ENCODE measurements at regions not wholly inside any gene's neighbourhood (a gene's known extent, or its start where the extent isn't known, plus 50 kb on each side); places are given as distances from the start of the nearest gene placed in this dataset.

DNA sequence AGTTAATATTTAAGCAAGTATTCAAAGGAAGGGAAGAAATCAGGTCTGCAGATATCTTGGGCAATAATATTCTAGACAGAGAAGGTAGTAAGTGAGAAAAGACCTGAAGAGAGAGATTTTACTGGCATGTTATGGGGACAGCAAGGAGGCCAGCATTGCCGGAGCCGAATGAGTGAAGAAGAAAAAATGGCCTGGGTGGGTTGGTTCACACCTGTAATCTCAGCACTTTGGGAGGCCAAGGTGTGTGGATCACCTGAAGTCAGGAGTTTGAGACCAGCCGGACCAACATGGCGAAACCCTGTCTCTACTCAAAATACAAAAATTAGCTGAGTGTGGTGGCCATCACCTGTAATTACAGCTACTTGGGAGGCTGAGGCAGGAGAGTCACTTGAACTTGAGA is 164.7 kb downstream of the VGLL3 start:
- no peak for DNase-seq (ENCODE audit: low read depth)

GRCh38 chr3:86815880-86816279 is 175.1 kb downstream of the VGLL3 start:
- TF ChIP-seq, protein P1, sequence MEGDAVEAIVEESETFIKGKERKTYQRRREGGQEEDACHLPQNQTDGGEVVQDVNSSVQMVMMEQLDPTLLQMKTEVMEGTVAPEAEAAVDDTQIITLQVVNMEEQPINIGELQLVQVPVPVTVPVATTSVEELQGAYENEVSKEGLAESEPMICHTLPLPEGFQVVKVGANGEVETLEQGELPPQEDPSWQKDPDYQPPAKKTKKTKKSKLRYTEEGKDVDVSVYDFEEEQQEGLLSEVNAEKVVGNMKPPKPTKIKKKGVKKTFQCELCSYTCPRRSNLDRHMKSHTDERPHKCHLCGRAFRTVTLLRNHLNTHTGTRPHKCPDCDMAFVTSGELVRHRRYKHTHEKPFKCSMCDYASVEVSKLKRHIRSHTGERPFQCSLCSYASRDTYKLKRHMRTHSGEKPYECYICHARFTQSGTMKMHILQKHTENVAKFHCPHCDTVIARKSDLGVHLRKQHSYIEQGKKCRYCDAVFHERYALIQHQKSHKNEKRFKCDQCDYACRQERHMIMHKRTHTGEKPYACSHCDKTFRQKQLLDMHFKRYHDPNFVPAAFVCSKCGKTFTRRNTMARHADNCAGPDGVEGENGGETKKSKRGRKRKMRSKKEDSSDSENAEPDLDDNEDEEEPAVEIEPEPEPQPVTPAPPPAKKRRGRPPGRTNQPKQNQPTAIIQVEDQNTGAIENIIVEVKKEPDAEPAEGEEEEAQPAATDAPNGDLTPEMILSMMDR (IDR thresholded peaks at IDR 0.05; ENCODE audit: insufficient read depth, low read depth, low read length) = no peak
- no peak for DNase-seq (ENCODE audit: low read depth)
- no peak overlapping the region for H3K4me3 ChIP-seq (ENCODE audit: low read depth, low read length)

More for the DNA sequence above, 164.7 kb downstream of the VGLL3 start:
- TF ChIP-seq, protein P1 (IDR thresholded peaks at IDR 0.05; ENCODE audit: insufficient read depth, low read depth, low read length) = no peak
- no peak overlapping the region for H3K4me3 ChIP-seq (ENCODE audit: low read depth, low read length)

GRCh38 chr3:86814918-86815655 is 175.9 kb downstream of the VGLL3 start:
- no peak for DNase-seq (ENCODE audit: low read depth)
- TF ChIP-seq, protein P1 (IDR thresholded peaks at IDR 0.05; ENCODE audit: insufficient read depth, low read depth, low read length) = no peak
- H3K4me3 ChIP-seq (ENCODE audit: low read depth, low read length) = no peak overlapping the region

GRCh38 chr3:86814321-86814720 is 176.6 kb downstream of the VGLL3 start:
- DNase-seq (ENCODE audit: low read depth) = no peak
- TF ChIP-seq, protein P1 (IDR thresholded peaks at IDR 0.05; ENCODE audit: insufficient read depth, low read depth, low read length) = no peak

DNA sequence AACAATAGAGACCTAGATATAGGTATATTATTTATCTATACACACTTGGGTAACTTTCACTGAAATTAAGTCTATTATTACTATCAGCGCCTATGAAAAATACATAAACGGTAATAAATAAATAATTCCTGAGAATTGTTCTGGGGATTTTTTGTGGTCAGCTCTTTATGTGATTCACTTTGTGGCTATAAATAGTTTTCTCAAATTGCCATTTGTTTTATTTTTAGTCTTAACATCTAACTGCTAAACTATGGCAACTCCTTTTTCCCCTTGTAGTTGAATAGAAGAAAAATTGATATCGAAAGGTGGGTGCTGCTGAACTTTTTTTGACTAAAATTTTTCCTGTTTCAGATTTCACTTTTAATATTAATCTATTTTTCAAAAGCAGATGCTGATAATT is 189.0 kb downstream of the VGLL3 start:
- peak; percentile 8 for DNase-seq (ENCODE audit: low read depth)
- TF ChIP-seq, protein P1 (IDR thresholded peaks at IDR 0.05; ENCODE audit: insufficient read depth, low read depth, low read length) = no peak
- H3K4me3 ChIP-seq (ENCODE audit: low read depth, low read length) = no peak overlapping the region

More at GRCh38 chr3:86814321-86814720, 176.6 kb downstream of the VGLL3 start:
- no peak overlapping the region for H3K4me3 ChIP-seq (ENCODE audit: low read depth, low read length)

DNA sequence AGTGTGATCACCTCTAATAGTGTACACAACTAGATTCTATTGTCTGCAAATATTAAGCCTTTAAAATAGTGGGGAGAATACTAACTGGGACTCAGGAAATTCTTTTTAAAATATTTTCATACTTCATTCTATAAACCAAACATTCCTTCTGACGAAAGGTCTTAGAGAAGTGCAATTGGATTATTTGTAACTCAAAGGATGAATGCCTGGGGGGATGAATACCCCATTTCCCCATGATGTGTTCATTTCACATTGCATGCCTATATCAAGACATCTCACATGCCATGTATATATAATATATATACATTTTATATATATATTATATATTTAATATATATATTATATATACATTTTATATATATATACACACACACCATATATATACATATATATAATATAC is 189.9 kb downstream of the VGLL3 start:
- no peak for DNase-seq (ENCODE audit: low read depth)
- no peak overlapping the region for H3K4me3 ChIP-seq (ENCODE audit: low read depth, low read length)
- TF ChIP-seq, protein P1 (IDR thresholded peaks at IDR 0.05; ENCODE audit: insufficient read depth, low read depth, low read length) = no peak

GRCh38 chr3:86800116-86800515 is 190.8 kb downstream of the VGLL3 start:
- TF ChIP-seq, protein P1 (IDR thresholded peaks at IDR 0.05; ENCODE audit: insufficient read depth, low read depth, low read length) = no peak
- peak; percentile 54 for DNase-seq (ENCODE audit: low read depth)
- H3K4me3 ChIP-seq (ENCODE audit: low read depth, low read length) = no peak overlapping the region
